K562 (cell line): ENCODE measurements at regions not wholly inside any gene's neighbourhood (a gene's known extent, or its start where the extent isn't known, plus 50 kb on each side); places are given as distances from the start of the nearest gene placed in this dataset.

ENCODE experiments used
- ATAC-seq: fragments of 200-7000 bp; cut with Tn5 transposase; 3 replicates; pipeline ENCODE4 v1.9.1; 2020; ENCODE audit warnings: moderate library complexity
- BruUV-seq: library from RNA; stranded (reverse); fragments of 400-500 nt; replicated peaks from 2 replicates; lab custom pipeline; 2021; lab: Mats Ljungman, UMichigan
- CTCF ChIA-PET: fragments of 300-600 bp; formaldehyde crosslinking; extraction: SDS; loops from one replicate; lab custom pipeline; 2021; ENCODE audit warnings: low intra/inter-chr PET ratio; lab: Yijun Ruan, JAX
- POLR2A ChIA-PET: fragments of 300-600, 350-650 bp; sonication (Branson Sonifier 250); formaldehyde crosslinking; extraction: SDS; loops from one replicate; lab custom pipeline; 2021; ENCODE audit warnings: antibody characterized with exemption, inconsistent platforms; lab: Yijun Ruan, JAX
- DNase-seq, 4 experiments: peaks; one replicate each; pipeline versions ENCODE4 v3.0.0 to v3.0.0-alpha.2; 2011 to 2018; ENCODE audit warnings: low spot score in 3 of 4, mixed read lengths in 3 of 4; ENCODE audit errors: extremely low read depth in 1 of 4
- FAIRE-seq: peaks from 2 replicates; lab custom pipeline; 2011; peaks lifted over from hg19 to GRCh38; lab: Jason Lieb, UNC
- H2AFZ ChIP-seq: 2 replicates; pipeline ENCODE4 v1.6.0; 2011; ENCODE audit warnings: low read depth, low read length, control low read depth, inconsistent platforms
- H3K27ac ChIP-seq: fragments of 200-600 bp; 3 replicates; pipeline ENCODE4 v1.8.0; 2011; ENCODE audit warnings: low read depth, mild to moderate bottlenecking, control low read depth, inconsistent platforms, low read length, moderate library complexity, mixed read lengths; ENCODE audit errors: extremely low read depth
- H3K27me3 ChIP-seq, 2 experiments: fragments of 300-600 bp in 1 of 2; 2 replicates in 1 of 2; 3 replicates in 1 of 2; pipeline versions ENCODE4 v1.6.0 to v1.8.0; 2011; ENCODE audit warnings: inconsistent platforms in 2 of 2, low read length in 2 of 2, mild to moderate bottlenecking in 1 of 2, mixed read lengths in 1 of 2, moderate library complexity in 1 of 2; ENCODE audit not compliant: control insufficient read depth in 2 of 2, insufficient read depth in 2 of 2
- H3K36me3 ChIP-seq: fragments of 300-600 bp; 3 replicates; pipeline ENCODE4 v1.8.0; 2011; ENCODE audit warnings: mild to moderate bottlenecking, low read length, inconsistent platforms; ENCODE audit not compliant: control insufficient read depth, insufficient read depth
- H3K4me1 ChIP-seq, 2 experiments: fragments of 200-600 bp in 1 of 2; replicated peaks in 1 of 2; 2 replicates in 1 of 2; 3 replicates in 1 of 2; pipeline versions ENCODE4 v1.5.1 to v1.8.0; 2011; ENCODE audit warnings: inconsistent platforms in 2 of 2, low read length in 2 of 2, mild to moderate bottlenecking in 1 of 2, mixed read lengths in 1 of 2, moderate library complexity in 1 of 2; ENCODE audit not compliant: control insufficient read depth in 2 of 2, insufficient read depth in 2 of 2
- H3K4me2 ChIP-seq: 2 replicates; pipeline ENCODE4 v1.6.1; 2011; ENCODE audit warnings: low read length, control low read depth, inconsistent platforms, mixed read lengths; ENCODE audit not compliant: insufficient read depth
- H3K4me3 ChIP-seq: fragments of 200-600 bp; sonication (generic), shearing (Covaris generic); 2 replicates; pipeline ENCODE4 v1.5.1; 2016; ENCODE audit warnings: control low read depth, inconsistent platforms
- H3K79me2 ChIP-seq: fragments of 200-600 bp; 3 replicates; pipeline ENCODE4 v1.8.0; 2011; ENCODE audit warnings: low read length, inconsistent platforms; ENCODE audit not compliant: control insufficient read depth, insufficient read depth
- H3K9ac ChIP-seq, 2 experiments: 2 replicates each; pipeline versions ENCODE4 v1.6.0 to v1.6.1; 2011; ENCODE audit warnings: low read depth in 2 of 2, low read length in 2 of 2, control low read depth in 1 of 2, inconsistent platforms in 1 of 2, mild to moderate bottlenecking in 1 of 2, mixed read lengths in 1 of 2; ENCODE audit not compliant: insufficient read depth in 1 of 2
- H3K9me1 ChIP-seq: one replicate; pipeline ENCODE4 v1.6.0; 2011; ENCODE audit warnings: inconsistent platforms, mild to moderate bottlenecking, low read length, moderate library complexity; ENCODE audit not compliant: control insufficient read depth, insufficient read depth
- H3K9me3 ChIP-seq: replicated peaks from 2 replicates; pipeline ENCODE4 v1.5.1; 2011; ENCODE audit warnings: low read depth, low read length, inconsistent platforms; ENCODE audit not compliant: control insufficient read depth, insufficient read depth
- H4K20me1 ChIP-seq: replicated peaks from 2 replicates; pipeline ENCODE4 v1.6.1; 2011; ENCODE audit warnings: low read length, inconsistent platforms, mixed read lengths; ENCODE audit not compliant: control insufficient read depth, insufficient read depth
- BHLHE40 ChIP-seq: IDR thresholded peaks from 2 replicates; pipeline ENCODE4 v1.6.1; 2011; ENCODE audit warnings: low read length, improper control_type of control experiment
- EP400 ChIP-seq: fragments of 450-650 bp; IDR thresholded peaks from 2 replicates; pipeline ENCODE4 v1.6.1; 2017; ENCODE audit warnings: antibody characterized with exemption, mild to moderate bottlenecking, moderate library complexity
- HNRNPH1 ChIP-seq: fragments of 200-400 bp; formaldehyde crosslinking; optimal IDR thresholded peaks from 2 replicates; pipeline ENCODE3; 2017; ENCODE audit warnings: low read depth, mild to moderate bottlenecking, low read length, moderate library complexity
- MYBL2 ChIP-seq, 2 experiments: fragments of 450-650 bp in 1 of 2; sonication (generic) in 1 of 2; formaldehyde crosslinking in 1 of 2; IDR thresholded peaks; 2 replicates each; pipeline versions ENCODE4 v1.6.1 to v1.8.1; 2017 to 2022; ENCODE audit warnings: borderline replicate concordance in 1 of 2, inconsistent platforms in 1 of 2, low read depth in 1 of 2, mild to moderate bottlenecking in 1 of 2, missing genetic modification reagents in 1 of 2, moderate library complexity in 1 of 2
- PRPF4 ChIP-seq: fragments of 200-400 bp; formaldehyde crosslinking; IDR thresholded peaks from one replicate; pipeline ENCODE4 v1.6.1; 2017; ENCODE audit warnings: low read length, low read depth, mild to moderate bottlenecking; ENCODE audit not compliant: insufficient read depth, poor library complexity, severe bottlenecking
- RBM39 ChIP-seq: fragments of 200-400 bp; formaldehyde crosslinking; optimal IDR thresholded peaks from 2 replicates; pipeline ENCODE3; 2018; ENCODE audit warnings: low read depth, low read length
- WHSC1 ChIP-seq: IDR thresholded peaks from one replicate; pipeline ENCODE4 v1.6.1; 2012; ENCODE audit warnings: low read length, control low read depth, inconsistent platforms
- WGBS: fragments of 100-300 bp; shearing (Covaris generic); methylation state at CpG from one replicate; pipeline ENCODE4 v1.1.6; 2016; ENCODE audit warnings: low coverage, mixed read lengths; ENCODE audit not compliant: insufficient coverage; ENCODE audit errors: missing lambda C conversion rate; 5-methylcytosine and 5-hydroxymethylcytosine counted together
- in situ Hi-C: fragments of 300-500 bp; cut with MboI; formaldehyde crosslinking; loops from 4 replicates; pipeline ENCODE4 v1.15.0; 2018; ENCODE audit warnings: inconsistent platforms, mixed read lengths
- intact Hi-C: fragments of 100-400 bp; cut with micrococcal nuclease; formaldehyde crosslinking; loops from 2 replicates; pipeline ENCODE4 v1.14.2; 2022
- TF ChIP-seq, protein P1 (sequence below): fragments of 450-650 bp; formaldehyde crosslinking; IDR thresholded peaks from 2 replicates; pipeline ENCODE4 v1.4.0; 2020; ENCODE audit warnings: mild to moderate bottlenecking, moderate library complexity

DNA sequence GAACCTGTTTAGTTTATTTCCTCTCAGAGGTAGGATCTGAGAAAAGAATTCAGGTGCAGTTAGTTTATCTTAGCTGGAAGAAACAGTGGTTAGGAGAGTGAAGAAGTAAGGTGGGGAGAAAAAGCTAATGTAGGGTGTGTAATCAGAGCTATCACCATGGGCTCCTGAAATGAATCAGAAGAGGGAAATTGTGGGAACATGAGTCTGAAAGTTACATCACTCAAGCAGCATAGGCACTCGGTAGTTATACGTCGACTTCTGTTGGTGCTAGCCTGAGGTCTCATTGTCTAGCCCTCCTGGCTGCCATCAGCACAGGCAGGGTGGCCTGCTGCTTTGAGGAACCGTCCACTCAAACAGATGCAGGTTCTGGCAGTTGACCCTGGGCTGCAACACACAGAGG, 56.7 kb upstream of the NPR3 start:
- Histone ChIP-seq H3K36me3 (no peaks in the 10 kb centered on the region), H2AFZ (no peak overlapping the region), H3K4me3 (no peak overlapping the region), H4K20me1 (no peaks in the 10 kb centered on the region), H3K27me3 (peaks cover 5 to 7% of the 10 kb centered on the region in 2 experiments; a peak in 3 of 5 replicates), H3K9me3 (no peaks in the 10 kb centered on the region), H3K9ac (no peak overlapping the region), H3K9me1 (no peaks in the 10 kb centered on the region), H3K4me1 (no peaks in the 10 kb centered on the region), H3K79me2 (no peaks in the 10 kb centered on the region), H3K4me2 (no peak overlapping the region), H3K27ac (no peak overlapping the region)
- intact Hi-C loops = no loop called here
- CTCF ChIA-PET = no interaction called here
- ATAC-seq (no peak), FAIRE-seq (no peak), DNase-seq (no peak)
- WGBS = 2% methylated on average over 4 of the region's 4 CpGs
- BruUV-seq = no TSS peak
- TF ChIP-seq EP400 = no peak
- TF ChIP-seq WHSC1 = no peak
- no peak for TF ChIP-seq BHLHE40
- TF ChIP-seq MYBL2 (IDR thresholded peaks at IDR 0.05; ENCODE audit: low read depth) = no peak
- no peak for TF ChIP-seq MYBL2 (CRISPR knock-in tag; IDR thresholded peaks at IDR 0.05; ENCODE audit: borderline replicate concordance)
- TF ChIP-seq PRPF4 = no peak
- TF ChIP-seq, protein P1, sequence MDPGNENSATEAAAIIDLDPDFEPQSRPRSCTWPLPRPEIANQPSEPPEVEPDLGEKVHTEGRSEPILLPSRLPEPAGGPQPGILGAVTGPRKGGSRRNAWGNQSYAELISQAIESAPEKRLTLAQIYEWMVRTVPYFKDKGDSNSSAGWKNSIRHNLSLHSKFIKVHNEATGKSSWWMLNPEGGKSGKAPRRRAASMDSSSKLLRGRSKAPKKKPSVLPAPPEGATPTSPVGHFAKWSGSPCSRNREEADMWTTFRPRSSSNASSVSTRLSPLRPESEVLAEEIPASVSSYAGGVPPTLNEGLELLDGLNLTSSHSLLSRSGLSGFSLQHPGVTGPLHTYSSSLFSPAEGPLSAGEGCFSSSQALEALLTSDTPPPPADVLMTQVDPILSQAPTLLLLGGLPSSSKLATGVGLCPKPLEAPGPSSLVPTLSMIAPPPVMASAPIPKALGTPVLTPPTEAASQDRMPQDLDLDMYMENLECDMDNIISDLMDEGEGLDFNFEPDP (CRISPR knock-in tag) = no peak
- TF ChIP-seq RBM39 = no peak
- no peak for TF ChIP-seq HNRNPH1
- in situ Hi-C loops = no loop called here
- POLR2A ChIA-PET = interaction anchor here (0.5 to 1.1 kb wide), 2 partner anchors 9 to 481 kb away, joined by 3 read pairs; no protein-coding TSS in a partner anchor
